ENCODE measurements at regions not wholly inside any gene's neighbourhood (a gene's known extent, or its start where the extent isn't known, plus 50 kb on each side); places are given as distances from the start of the nearest gene placed in this dataset.

GRCh38 chr10:78143576-78143975 is 109.9 kb downstream of the RPS24 start:
- in situ Hi-C loops (cut with MboI; ENCODE audit: low sequenced_read_pairs, unreplicated experiment), result no loop called here
- TF ChIP-seq, protein P1, sequence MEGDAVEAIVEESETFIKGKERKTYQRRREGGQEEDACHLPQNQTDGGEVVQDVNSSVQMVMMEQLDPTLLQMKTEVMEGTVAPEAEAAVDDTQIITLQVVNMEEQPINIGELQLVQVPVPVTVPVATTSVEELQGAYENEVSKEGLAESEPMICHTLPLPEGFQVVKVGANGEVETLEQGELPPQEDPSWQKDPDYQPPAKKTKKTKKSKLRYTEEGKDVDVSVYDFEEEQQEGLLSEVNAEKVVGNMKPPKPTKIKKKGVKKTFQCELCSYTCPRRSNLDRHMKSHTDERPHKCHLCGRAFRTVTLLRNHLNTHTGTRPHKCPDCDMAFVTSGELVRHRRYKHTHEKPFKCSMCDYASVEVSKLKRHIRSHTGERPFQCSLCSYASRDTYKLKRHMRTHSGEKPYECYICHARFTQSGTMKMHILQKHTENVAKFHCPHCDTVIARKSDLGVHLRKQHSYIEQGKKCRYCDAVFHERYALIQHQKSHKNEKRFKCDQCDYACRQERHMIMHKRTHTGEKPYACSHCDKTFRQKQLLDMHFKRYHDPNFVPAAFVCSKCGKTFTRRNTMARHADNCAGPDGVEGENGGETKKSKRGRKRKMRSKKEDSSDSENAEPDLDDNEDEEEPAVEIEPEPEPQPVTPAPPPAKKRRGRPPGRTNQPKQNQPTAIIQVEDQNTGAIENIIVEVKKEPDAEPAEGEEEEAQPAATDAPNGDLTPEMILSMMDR (IDR thresholded peaks at IDR 0.05; ENCODE audit: borderline replicate concordance, control extremely low read depth, extremely low read depth, insufficient read depth, missing control alignments), result no peak
- DNase-seq (ENCODE audit: low spot score), result no peak

DNA sequence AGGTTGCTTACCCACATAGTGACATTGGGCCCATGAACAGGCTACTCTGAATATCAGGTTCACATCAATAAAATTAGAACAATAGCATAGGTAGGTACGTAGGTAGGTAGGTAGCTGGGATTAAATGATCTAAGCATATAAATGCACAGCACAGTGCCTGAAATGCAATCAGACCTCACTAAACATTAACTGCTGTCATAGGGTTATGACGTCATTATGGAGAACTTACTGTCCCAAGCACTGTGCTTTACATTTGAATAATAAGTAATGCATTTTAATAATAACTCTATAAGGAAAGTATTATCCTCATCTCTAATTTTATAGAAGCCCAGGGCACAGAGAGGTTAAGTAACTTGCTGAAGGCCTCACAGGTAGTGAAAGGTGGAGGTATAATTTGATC is 112.5 kb downstream of the RPS24 start:
- no peak for DNase-seq (ENCODE audit: low spot score)
- TF ChIP-seq, protein P1 (IDR thresholded peaks at IDR 0.05; ENCODE audit: borderline replicate concordance, control extremely low read depth, extremely low read depth, insufficient read depth, missing control alignments), result no peak
- in situ Hi-C loops (cut with MboI; ENCODE audit: low sequenced_read_pairs, unreplicated experiment), result no loop called here

- no peak for DNase-seq (ENCODE audit: low spot score)
- TF ChIP-seq, protein P1 (IDR thresholded peaks at IDR 0.05; ENCODE audit: borderline replicate concordance, control extremely low read depth, extremely low read depth, insufficient read depth, missing control alignments), result no peak
- in situ Hi-C loops (cut with MboI; ENCODE audit: low sequenced_read_pairs, unreplicated experiment), result no loop called here
Measured at GRCh38 chr10:78147202-78147601, 113.5 kb downstream of the RPS24 start.

- in situ Hi-C loops (cut with MboI; ENCODE audit: low sequenced_read_pairs, unreplicated experiment), result no loop called here
- no peak for DNase-seq (ENCODE audit: low spot score)
- TF ChIP-seq, protein P1 (IDR thresholded peaks at IDR 0.05; ENCODE audit: borderline replicate concordance, control extremely low read depth, extremely low read depth, insufficient read depth, missing control alignments), result no peak
Measured at GRCh38 chr10:78148216-78148960, 114.7 kb downstream of the RPS24 start.

DNA sequence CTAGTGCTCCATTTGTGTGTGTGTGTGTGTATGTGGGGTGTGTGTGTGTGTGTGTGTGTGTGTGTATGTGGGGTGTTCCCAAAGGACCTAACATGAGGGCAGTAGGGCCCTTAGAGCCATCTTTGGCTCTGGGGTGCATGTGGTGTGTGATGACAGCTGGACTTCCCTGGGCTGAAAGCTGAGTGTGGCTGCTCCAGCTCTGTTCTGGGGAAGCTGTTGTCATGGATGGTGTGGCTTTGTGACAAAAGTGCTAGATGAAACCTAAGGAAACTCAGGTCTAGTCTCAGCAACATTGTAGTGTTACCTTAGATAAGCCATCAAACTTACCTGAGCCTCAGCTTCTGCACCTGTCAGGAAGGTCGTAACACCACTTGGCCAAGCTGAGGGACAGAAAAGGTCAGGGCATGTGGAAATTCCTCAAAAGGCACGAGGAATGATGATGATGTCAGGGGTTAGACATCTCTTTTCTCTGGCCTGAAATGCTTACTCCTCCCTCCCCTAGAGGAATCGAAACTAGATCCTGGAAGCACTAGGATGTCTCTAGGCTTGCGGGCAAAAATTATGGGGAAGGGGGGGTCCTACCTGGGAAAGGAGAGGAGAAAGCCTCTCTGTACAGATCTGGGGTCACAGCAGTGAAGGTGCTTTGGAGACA is 115.4 kb downstream of the RPS24 start:
- in situ Hi-C loops (cut with MboI; ENCODE audit: low sequenced_read_pairs, unreplicated experiment), result no loop called here
- TF ChIP-seq, protein P1 (IDR thresholded peaks at IDR 0.05; ENCODE audit: borderline replicate concordance, control extremely low read depth, extremely low read depth, insufficient read depth, missing control alignments), result no peak
- no peak for DNase-seq (ENCODE audit: low spot score)

DNA sequence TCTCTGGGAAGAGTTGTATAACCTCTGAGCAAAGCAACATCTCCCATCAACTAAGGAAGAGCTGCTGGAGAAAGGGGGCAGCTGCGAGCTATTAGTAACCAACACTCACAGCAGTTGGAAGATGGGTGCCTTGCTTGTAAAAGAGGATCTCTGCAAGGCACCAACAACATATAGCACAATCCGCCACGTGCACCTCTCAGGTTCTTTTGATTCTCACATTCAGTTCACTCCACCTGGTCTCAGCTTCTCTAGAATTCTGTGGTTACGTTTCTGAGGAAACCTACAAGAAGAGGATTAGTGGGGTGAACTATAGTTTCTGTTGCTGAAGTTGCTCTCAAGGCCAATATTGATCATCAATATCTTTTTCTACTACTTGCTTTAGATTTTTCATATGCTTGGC is 117.1 kb downstream of the RPS24 start:
- in situ Hi-C loops (cut with MboI; ENCODE audit: low sequenced_read_pairs, unreplicated experiment), result no loop called here
- TF ChIP-seq, protein P1 (IDR thresholded peaks at IDR 0.05; ENCODE audit: borderline replicate concordance, control extremely low read depth, extremely low read depth, insufficient read depth, missing control alignments), result no peak
- no peak for DNase-seq (ENCODE audit: low spot score)

Data from GM13976 (cell line).